ENCODE measurements at regions not wholly inside any gene's neighbourhood (a gene's known extent, or its start where the extent isn't known, plus 50 kb on each side); places are given as distances from the start of the nearest gene placed in this dataset.

- TF ChIP-seq EZH2phosphoT487 (IDR thresholded peaks at IDR 0.05; ENCODE audit: borderline replicate concordance, low read length), result no peak
- TF ChIP-seq CTCF (IDR thresholded peaks at IDR 0.05; ENCODE audit: low read depth, low read length, poor library complexity, severe bottlenecking), result no peak
Measured at GRCh38 chr5:91443023-91443422, 59.9 kb upstream of the ARRDC3 start.

Measured in DOHH2 (cell line).